ENCODE measurements at regions not wholly inside any gene's neighbourhood (a gene's known extent, or its start where the extent isn't known, plus 50 kb on each side); places are given as distances from the start of the nearest gene placed in this dataset.
"Not testable (repeated sequence)": the region's sequence is repeated elsewhere in the genome, so short reads cannot be mapped to it uniquely, and the experiment has no call there.

GRCh38 chr10:28480628-28480965, 52.3 kb upstream of the WAC start:
- no peak overlapping the region for H3K27ac Mint-ChIP-seq
- no peak overlapping the region for H3K4me3 Mint-ChIP-seq
- H3K4me1 Mint-ChIP-seq = peaks cover 14% of the 10 kb centered on the region
- no peaks in the 10 kb centered on the region for H3K9me3 Mint-ChIP-seq
- no peak for DNase-seq (ENCODE audit: low spot score in 2 of 2, unreplicated experiment in 2 of 2)
- no peaks in the 10 kb centered on the region for H3K27me3 Mint-ChIP-seq (ENCODE audit: low read depth)
- TF ChIP-seq CTCF (IDR thresholded peaks at IDR 0.05; ENCODE audit: unreplicated experiment) = no peak
- no peaks in the 10 kb centered on the region for H3K36me3 Mint-ChIP-seq

- not testable (repeated sequence) for H3K27ac Mint-ChIP-seq; H3K9me3 Mint-ChIP-seq; H3K4me3 Mint-ChIP-seq; H3K27me3 Mint-ChIP-seq (ENCODE audit: low read depth); H3K36me3 Mint-ChIP-seq; DNase-seq (ENCODE audit: low spot score in 2 of 2, unreplicated experiment in 2 of 2)
- peaks cover 14% of the 10 kb centered on the region for H3K4me1 Mint-ChIP-seq
Observed at GRCh38 chr10:28481346-28481745, 51.6 kb upstream of the WAC start.

- H3K36me3 Mint-ChIP-seq = no peaks in the 10 kb centered on the region
- no peak for TF ChIP-seq CTCF (IDR thresholded peaks at IDR 0.05; ENCODE audit: unreplicated experiment)
- no peak for DNase-seq (ENCODE audit: low spot score in 2 of 2, unreplicated experiment in 2 of 2)
- no peaks in the 10 kb centered on the region for H3K27me3 Mint-ChIP-seq (ENCODE audit: low read depth)
- no peak overlapping the region for H3K4me3 Mint-ChIP-seq
- no peak overlapping the region for H3K27ac Mint-ChIP-seq
- no peaks in the 10 kb centered on the region for H3K9me3 Mint-ChIP-seq
- H3K4me1 Mint-ChIP-seq = peaks cover 14% of the 10 kb centered on the region
Observed at GRCh38 chr10:28481968-28482367, 51.0 kb upstream of the WAC start.
